NCI-H69 (cell line): ENCODE measurements at regions not wholly inside any gene's neighbourhood (a gene's known extent, or its start where the extent isn't known, plus 50 kb on each side); places are given as distances from the start of the nearest gene placed in this dataset.

Experiments
- DNase-seq: peaks from one replicate; lab custom pipeline; 2025; lab: John Stamatoyannopoulos, UW

- DNase-seq = peak; percentile 85
Observed at GRCh38 chr14:81669308-81669707, 135.7 kb upstream of the SEL1L start.

- DNase-seq = no peak
Observed at GRCh38 chr14:81673930-81674329, 140.3 kb upstream of the SEL1L start.

- no peak for DNase-seq
Observed at GRCh38 chr14:81676395-81676794, 142.7 kb upstream of the SEL1L start.

GRCh38 chr14:81676879-81677278, 143.2 kb upstream of the SEL1L start:
- DNase-seq = no peak

GRCh38 chr14:81677736-81678135, 144.1 kb upstream of the SEL1L start:
- DNase-seq = no peak

GRCh38 chr14:81679226-81679625, 145.6 kb upstream of the SEL1L start:
- DNase-seq = no peak

GRCh38 chr14:81681541-81681940, 147.9 kb upstream of the SEL1L start:
- DNase-seq = peak; percentile 85

GRCh38 chr14:81682134-81682533, 148.5 kb upstream of the SEL1L start:
- DNase-seq = peak; percentile 46

- peak; percentile 37 for DNase-seq
Observed at GRCh38 chr14:81682701-81683100, 149.0 kb upstream of the SEL1L start.

GRCh38 chr14:81684696-81685095, 151.0 kb upstream of the SEL1L start:
- DNase-seq = no peak

GRCh38 chr14:81686512-81686911, 152.9 kb upstream of the SEL1L start:
- no peak for DNase-seq

GRCh38 chr14:81691931-81692330, 158.3 kb upstream of the SEL1L start:
- peak; percentile 11 for DNase-seq

GRCh38 chr14:81694419-81694818, 160.8 kb upstream of the SEL1L start:
- no peak for DNase-seq

GRCh38 chr14:81709681-81710080, 176.0 kb upstream of the SEL1L start:
- DNase-seq = no peak

- peak; percentile 80 for DNase-seq
Observed at GRCh38 chr14:81710232-81710845, 176.7 kb upstream of the SEL1L start.

- no peak for DNase-seq
Observed at GRCh38 chr14:81715731-81716130, 182.1 kb upstream of the SEL1L start.

GRCh38 chr14:81716953-81717352, 183.3 kb upstream of the SEL1L start:
- DNase-seq = no peak

GRCh38 chr14:81723956-81724355, 190.3 kb upstream of the SEL1L start:
- no peak for DNase-seq

- peak; percentile 86 for DNase-seq
Observed at GRCh38 chr14:81727218-81727617, 193.6 kb upstream of the SEL1L start.

- DNase-seq = no peak
Observed at GRCh38 chr14:81728447-81728846, 194.8 kb upstream of the SEL1L start.

- no peak for DNase-seq
Observed at GRCh38 chr14:81729622-81730021, 196.0 kb upstream of the SEL1L start.

GRCh38 chr14:81737938-81738337, 204.3 kb upstream of the SEL1L start:
- peak; percentile 11 for DNase-seq

GRCh38 chr14:81738946-81739659, 205.4 kb upstream of the SEL1L start:
- no peak for DNase-seq

GRCh38 chr14:81743605-81744004, 210.0 kb upstream of the SEL1L start:
- peak; percentile 32 for DNase-seq
